GM12878 (cell line): ENCODE measurements at regions not wholly inside any gene's neighbourhood (a gene's known extent, or its start where the extent isn't known, plus 50 kb on each side); places are given as distances from the start of the nearest gene placed in this dataset.

ENCODE experiments used
- ATAC-seq: fragments of 200-7000 bp; cut with Tn5 transposase; 3 replicates; pipeline ENCODE4 v1.9.1; 2020; ENCODE audit warnings: mild to moderate bottlenecking, moderate library complexity
- BruUV-seq: library from RNA; stranded (reverse); fragments of 400-500 nt; replicated peaks from 2 replicates; lab custom pipeline; 2021; lab: Mats Ljungman, UMichigan
- CTCF ChIA-PET: fragments of 300-600 bp; sonication (Branson Sonifier 250); formaldehyde crosslinking; extraction: SDS; loops from one replicate; lab custom pipeline; 2021; ENCODE audit warnings: inconsistent platforms; lab: Yijun Ruan, JAX
- POLR2A ChIA-PET: fragments of 350-600 bp; formaldehyde crosslinking; extraction: SDS; loops from one replicate; lab custom pipeline; 2021; ENCODE audit warnings: inconsistent platforms; lab: Charles Lee
- RAD21 ChIA-PET: fragments of 300-600 bp; sonication (Branson Sonifier 250); formaldehyde crosslinking; loops from one replicate; lab custom pipeline; 2023; ENCODE audit warnings: antibody characterized with exemption; ENCODE audit not compliant: unreplicated experiment; lab: Charles Lee
- SMC1A ChIA-PET: fragments of 300-600 bp; sonication (Branson Sonifier 250); formaldehyde crosslinking; loops from one replicate; lab custom pipeline; 2023; ENCODE audit not compliant: unreplicated experiment, uncharacterized antibody; lab: Charles Lee
- DNase-seq: peaks from one replicate; pipeline ENCODE4 v3.0.0-alpha.2; 2011; ENCODE audit warnings: low read depth, low spot score
- FAIRE-seq: peaks from 3 replicates; lab custom pipeline; 2011; peaks lifted over from hg19 to GRCh38; lab: Jason Lieb, UNC
- H2AFZ ChIP-seq: 2 replicates; pipeline ENCODE4 v1.6.0; 2011; ENCODE audit warnings: low read depth, low read length, control low read depth; ENCODE audit not compliant: control insufficient read depth
- H3K27ac ChIP-seq: 2 replicates; pipeline ENCODE4 v1.5.1; 2011; ENCODE audit warnings: control low read depth; ENCODE audit not compliant: control insufficient read depth, insufficient read depth
- H3K27me3 ChIP-seq, 2 experiments: replicated peaks in 1 of 2; 2 replicates each; pipeline versions ENCODE4 v1.6.0 to v1.6.1; 2011; ENCODE audit warnings: low read length in 1 of 2; ENCODE audit not compliant: control insufficient read depth in 2 of 2, insufficient read depth in 2 of 2
- H3K36me3 ChIP-seq, 2 experiments: 2 replicates each; pipeline ENCODE4 v1.5.1; 2011; ENCODE audit warnings: low read length in 1 of 2; ENCODE audit not compliant: control insufficient read depth in 2 of 2, insufficient read depth in 2 of 2
- H3K4me1 ChIP-seq: 2 replicates; pipeline ENCODE4 v1.6.1; 2011; ENCODE audit warnings: mild to moderate bottlenecking, low read length, moderate library complexity, mixed read lengths; ENCODE audit not compliant: control insufficient read depth, insufficient read depth
- H3K4me2 ChIP-seq: 2 replicates; pipeline ENCODE4 v1.6.0; 2011; ENCODE audit warnings: control low read depth; ENCODE audit not compliant: control insufficient read depth, insufficient read depth
- H3K4me3 ChIP-seq: fragments of 200-600 bp; sonication (generic); 2 replicates; pipeline ENCODE4 v1.5.1; 2016
- H3K79me2 ChIP-seq: 2 replicates; pipeline ENCODE4 v1.6.0; 2011; ENCODE audit warnings: low read length; ENCODE audit not compliant: control insufficient read depth, insufficient read depth
- H3K9ac ChIP-seq: 2 replicates; pipeline ENCODE4 v1.8.0; 2011; ENCODE audit warnings: low read length, control low read depth, mixed read lengths; ENCODE audit not compliant: control insufficient read depth, insufficient read depth
- H3K9me3 ChIP-seq: replicated peaks from 3 replicates; pipeline ENCODE4 v1.5.1; 2011; ENCODE audit warnings: mild to moderate bottlenecking, low read length; ENCODE audit not compliant: control insufficient read depth, insufficient read depth
- H4K20me1 ChIP-seq: 2 replicates; pipeline ENCODE4 v1.6.0; 2011; ENCODE audit not compliant: control insufficient read depth, insufficient read depth
- ASH2L ChIP-seq: fragments of 300-600, 200-600 bp; sonication (generic); IDR thresholded peaks from 2 replicates; pipeline ENCODE4 v1.6.1; 2017; ENCODE audit warnings: low read depth, mild to moderate bottlenecking, borderline replicate concordance
- IRF4 ChIP-seq: IDR thresholded peaks from 2 replicates; pipeline ENCODE4 v1.6.1; 2011; ENCODE audit warnings: low read depth, low read length
- KAT2A ChIP-seq: conservative IDR thresholded peaks from 2 replicates; pipeline ENCODE4 v1.6.1; 2011; ENCODE audit warnings: low read depth, low read length; ENCODE audit not compliant: control insufficient read depth
- POLR2AphosphoS2 ChIP-seq: IDR thresholded peaks from 2 replicates; pipeline ENCODE4 v1.6.1; 2011; ENCODE audit warnings: low read depth, mild to moderate bottlenecking, low read length, improper control_type of control experiment, moderate library complexity
- ZNF687 ChIP-seq: fragments of 450-650 bp; IDR thresholded peaks from 2 replicates; pipeline ENCODE4 v1.6.1; 2017; ENCODE audit warnings: mild to moderate bottlenecking, moderate library complexity
- ZZZ3 ChIP-seq: IDR thresholded peaks from 2 replicates; pipeline ENCODE4 v1.6.1; 2011; ENCODE audit warnings: low read depth; ENCODE audit not compliant: control insufficient read depth, insufficient read length
- WGBS: methylation state at CpG from one replicate; pipeline ENCODE4 v1.1.6; 2016; ENCODE audit warnings: low lambda C conversion rate; ENCODE audit not compliant: insufficient replicate concordance, insufficient coverage; ENCODE audit errors: missing lambda C conversion rate; 5-methylcytosine and 5-hydroxymethylcytosine counted together
- in situ Hi-C: fragments of 300-500 bp; cut with MboI; formaldehyde crosslinking; loops from 9 replicates; pipeline ENCODE4 v1.14.3; 2018; ENCODE audit warnings: mixed read lengths
- intact Hi-C: fragments of 100-400 bp; cut with micrococcal nuclease; formaldehyde crosslinking; loops from one replicate; pipeline ENCODE4 v1.14.2; 2022; ENCODE audit not compliant: unreplicated experiment

GRCh38 chr3:18825665-18826064, 322.6 kb upstream of the KCNH8 start (continued):
- TF ChIP-seq ZNF687, result no peak

- FAIRE-seq, result no peak
- in situ Hi-C loops, result no loop called here
- SMC1A ChIA-PET, result no interaction called here
These were observed 335.0 kb upstream of the KCNH8 start for GRCh38 chr3:18813300-18813699.

More at GRCh38 chr3:18813300-18813699, 335.0 kb upstream of the KCNH8 start:
- ChIA-PET CTCF (interaction anchor here (0.6 kb wide), 1 partner anchor 24 kb away, joined by 3 read pairs; no protein-coding TSS in a partner anchor), POLR2A (no interaction called here), RAD21 (no interaction called here)
- Histone ChIP-seq H3K27me3 (no peaks in the 10 kb centered on the region), H3K27ac (no peak overlapping the region), H3K4me3 (no peak overlapping the region), H3K36me3 (no peaks in the 10 kb centered on the region), H2AFZ (no peak overlapping the region), H3K9me3 (no peaks in the 10 kb centered on the region), H4K20me1 (no peaks in the 10 kb centered on the region), H3K79me2 (no peaks in the 10 kb centered on the region), H3K9ac (no peak overlapping the region), H3K4me1 (no peaks in the 10 kb centered on the region), H3K4me2 (no peak overlapping the region)
- intact Hi-C loops, result no loop called here
- DNase-seq (no peak), ATAC-seq (no peak)
- WGBS, result 0% methylated on average over 3 of the region's 3 CpGs
- TF ChIP-seq KAT2A (no peak), POLR2AphosphoS2 (no peak), IRF4 (no peak), ZZZ3 (no peak), ASH2L (no peak)
- BruUV-seq, result no TSS peak
